ENCODE measurements at regions not wholly inside any gene's neighbourhood (a gene's known extent, or its start where the extent isn't known, plus 50 kb on each side); places are given as distances from the start of the nearest gene placed in this dataset.

GRCh38 chr2:67036444-67036843 is 360.7 kb upstream of the ETAA1 start:
- Histone ChIP-seq H3K9me3 (ENCODE audit: insufficient read depth, low read depth, low read length) (no peaks in the 10 kb centered on the region), H2BK5ac (ENCODE audit: low read depth, low read length, poor library complexity) (no peak overlapping the region), H3K18ac (ENCODE audit: low read length) (no peak overlapping the region), H3K4me1 (ENCODE audit: control insufficient read depth in 1 of 2, insufficient read depth in 2 of 2, low read length in 2 of 2) (no peaks in the 10 kb centered on the region), H3K23ac (ENCODE audit: low read length) (no peak overlapping the region), H2BK12ac (ENCODE audit: low read length) (no peak overlapping the region), H3K79me1 (ENCODE audit: low read length) (no peaks in the 10 kb centered on the region), H3K79me2 (ENCODE audit: control insufficient read depth, insufficient read depth, low read length, poor library complexity) (no peaks in the 10 kb centered on the region), H4K12ac (ENCODE audit: low read depth, low read length) (no peak overlapping the region), H3K14ac (ENCODE audit: low read length) (no peak overlapping the region), H3K4me3 (ENCODE audit: low read depth, low read length) (no peak overlapping the region), H2AK5ac (ENCODE audit: low read length) (no peak overlapping the region), H2AFZ (ENCODE audit: insufficient read depth, low read length, poor library complexity) (no peak overlapping the region), H3K27me3 (ENCODE audit: insufficient read depth, low read length) (no peaks in the 10 kb centered on the region), H4K91ac (ENCODE audit: low read depth, low read length) (no peak overlapping the region), H2BK120ac (ENCODE audit: insufficient read depth, low read length, poor library complexity) (no peak overlapping the region), H3K4me2 (ENCODE audit: low read length) (no peak overlapping the region), H3K4ac (ENCODE audit: low read depth, low read length) (no peak overlapping the region), H3K36me3 (ENCODE audit: control insufficient read depth in 1 of 2, insufficient read depth in 2 of 2, low read length in 2 of 2) (no peaks in the 10 kb centered on the region), H3K27ac (ENCODE audit: low read depth, low read length) (no peak overlapping the region), H3K9ac (ENCODE audit: low read length) (no peak overlapping the region), H4K8ac (ENCODE audit: low read depth, low read length) (no peak overlapping the region)
- DNase-seq: no peak
- no CpG with 5 or more reads among the region's 5 CpGs for WGBS (ENCODE audit: extremely low coverage, insufficient coverage, insufficient read length)

- no peak overlapping the region for H2BK5ac ChIP-seq (ENCODE audit: low read depth, low read length, poor library complexity)
- H3K9ac ChIP-seq (ENCODE audit: low read length): no peak overlapping the region
- H3K4me1 ChIP-seq (ENCODE audit: control insufficient read depth in 1 of 2, insufficient read depth in 2 of 2, low read length in 2 of 2): no peaks in the 10 kb centered on the region
- H3K27me3 ChIP-seq (ENCODE audit: insufficient read depth, low read length): no peaks in the 10 kb centered on the region
- no peak overlapping the region for H3K23ac ChIP-seq (ENCODE audit: low read length)
- no peaks in the 10 kb centered on the region for H3K9me3 ChIP-seq (ENCODE audit: insufficient read depth, low read depth, low read length)
- no peak overlapping the region for H2AFZ ChIP-seq (ENCODE audit: insufficient read depth, low read length, poor library complexity)
- no peak overlapping the region for H3K27ac ChIP-seq (ENCODE audit: low read depth, low read length)
- no peak overlapping the region for H3K4me2 ChIP-seq (ENCODE audit: low read length)
- no peak for DNase-seq
- no peak overlapping the region for H2BK120ac ChIP-seq (ENCODE audit: insufficient read depth, low read length, poor library complexity)
- no peak overlapping the region for H4K91ac ChIP-seq (ENCODE audit: low read depth, low read length)
- H2BK12ac ChIP-seq (ENCODE audit: low read length): no peak overlapping the region
- H2AK5ac ChIP-seq (ENCODE audit: low read length): no peak overlapping the region
- H3K36me3 ChIP-seq (ENCODE audit: control insufficient read depth in 1 of 2, insufficient read depth in 2 of 2, low read length in 2 of 2): no peaks in the 10 kb centered on the region
- no CpG with 5 or more reads among the region's 8 CpGs for WGBS (ENCODE audit: extremely low coverage, insufficient coverage, insufficient read length)
- H3K14ac ChIP-seq (ENCODE audit: low read length): no peak overlapping the region
- H4K8ac ChIP-seq (ENCODE audit: low read depth, low read length): no peak overlapping the region
- no peak overlapping the region for H4K12ac ChIP-seq (ENCODE audit: low read depth, low read length)
- no peaks in the 10 kb centered on the region for H3K79me1 ChIP-seq (ENCODE audit: low read length)
- H3K79me2 ChIP-seq (ENCODE audit: control insufficient read depth, insufficient read depth, low read length, poor library complexity): no peaks in the 10 kb centered on the region
- no peak overlapping the region for H3K4me3 ChIP-seq (ENCODE audit: low read depth, low read length)
- no peak overlapping the region for H3K18ac ChIP-seq (ENCODE audit: low read length)
- H3K4ac ChIP-seq (ENCODE audit: low read depth, low read length): no peak overlapping the region
These were observed 359.5 kb upstream of the ETAA1 start for GRCh38 chr2:67037655-67038054.

GRCh38 chr2:67038195-67038594 is 358.9 kb upstream of the ETAA1 start:
- Histone ChIP-seq H4K91ac (ENCODE audit: low read depth, low read length) (no peak overlapping the region), H3K79me2 (ENCODE audit: control insufficient read depth, insufficient read depth, low read length, poor library complexity) (no peaks in the 10 kb centered on the region), H2AFZ (ENCODE audit: insufficient read depth, low read length, poor library complexity) (no peak overlapping the region), H2BK12ac (ENCODE audit: low read length) (no peak overlapping the region), H3K27ac (ENCODE audit: low read depth, low read length) (no peak overlapping the region), H3K18ac (ENCODE audit: low read length) (no peak overlapping the region), H4K12ac (ENCODE audit: low read depth, low read length) (no peak overlapping the region), H2AK5ac (ENCODE audit: low read length) (no peak overlapping the region), H3K4ac (ENCODE audit: low read depth, low read length) (no peak overlapping the region), H2BK5ac (ENCODE audit: low read depth, low read length, poor library complexity) (no peak overlapping the region), H3K4me1 (ENCODE audit: control insufficient read depth in 1 of 2, insufficient read depth in 2 of 2, low read length in 2 of 2) (no peaks in the 10 kb centered on the region), H3K9me3 (ENCODE audit: insufficient read depth, low read depth, low read length) (no peaks in the 10 kb centered on the region), H3K36me3 (ENCODE audit: control insufficient read depth in 1 of 2, insufficient read depth in 2 of 2, low read length in 2 of 2) (no peaks in the 10 kb centered on the region), H3K9ac (ENCODE audit: low read length) (no peak overlapping the region), H3K14ac (ENCODE audit: low read length) (no peak overlapping the region), H3K79me1 (ENCODE audit: low read length) (no peaks in the 10 kb centered on the region), H3K4me2 (ENCODE audit: low read length) (no peak overlapping the region), H3K4me3 (ENCODE audit: low read depth, low read length) (no peak overlapping the region), H3K27me3 (ENCODE audit: insufficient read depth, low read length) (no peaks in the 10 kb centered on the region), H2BK120ac (ENCODE audit: insufficient read depth, low read length, poor library complexity) (no peak overlapping the region), H3K23ac (ENCODE audit: low read length) (no peak overlapping the region), H4K8ac (ENCODE audit: low read depth, low read length) (no peak overlapping the region)
- WGBS (ENCODE audit: extremely low coverage, insufficient coverage, insufficient read length): no CpG with 5 or more reads among the region's 3 CpGs
- no peak for DNase-seq

GRCh38 chr2:67039058-67039457 is 358.1 kb upstream of the ETAA1 start:
- no peaks in the 10 kb centered on the region for H3K79me1 ChIP-seq (ENCODE audit: low read length)
- H3K4ac ChIP-seq (ENCODE audit: low read depth, low read length): no peak overlapping the region
- DNase-seq: no peak
- no peak overlapping the region for H4K91ac ChIP-seq (ENCODE audit: low read depth, low read length)
- H2BK12ac ChIP-seq (ENCODE audit: low read length): no peak overlapping the region
- H4K12ac ChIP-seq (ENCODE audit: low read depth, low read length): no peak overlapping the region
- H3K79me2 ChIP-seq (ENCODE audit: control insufficient read depth, insufficient read depth, low read length, poor library complexity): no peaks in the 10 kb centered on the region
- H3K27ac ChIP-seq (ENCODE audit: low read depth, low read length): no peak overlapping the region
- H3K14ac ChIP-seq (ENCODE audit: low read length): no peak overlapping the region
- H2AFZ ChIP-seq (ENCODE audit: insufficient read depth, low read length, poor library complexity): no peak overlapping the region
- H3K9me3 ChIP-seq (ENCODE audit: insufficient read depth, low read depth, low read length): no peaks in the 10 kb centered on the region
- H2AK5ac ChIP-seq (ENCODE audit: low read length): no peak overlapping the region
- H3K36me3 ChIP-seq (ENCODE audit: control insufficient read depth in 1 of 2, insufficient read depth in 2 of 2, low read length in 2 of 2): no peaks in the 10 kb centered on the region
- H2BK120ac ChIP-seq (ENCODE audit: insufficient read depth, low read length, poor library complexity): no peak overlapping the region
- H3K4me2 ChIP-seq (ENCODE audit: low read length): no peak overlapping the region
- no peak overlapping the region for H3K23ac ChIP-seq (ENCODE audit: low read length)
- H3K4me3 ChIP-seq (ENCODE audit: low read depth, low read length): no peak overlapping the region
- no peaks in the 10 kb centered on the region for H3K27me3 ChIP-seq (ENCODE audit: insufficient read depth, low read length)
- H2BK5ac ChIP-seq (ENCODE audit: low read depth, low read length, poor library complexity): no peak overlapping the region
- no CpG with 5 or more reads among the region's 3 CpGs for WGBS (ENCODE audit: extremely low coverage, insufficient coverage, insufficient read length)
- no peaks in the 10 kb centered on the region for H3K4me1 ChIP-seq (ENCODE audit: control insufficient read depth in 1 of 2, insufficient read depth in 2 of 2, low read length in 2 of 2)
- no peak overlapping the region for H3K18ac ChIP-seq (ENCODE audit: low read length)
- no peak overlapping the region for H3K9ac ChIP-seq (ENCODE audit: low read length)
- H4K8ac ChIP-seq (ENCODE audit: low read depth, low read length): no peak overlapping the region
